OCI-LY1 (cell line): ENCODE measurements at regions not wholly inside any gene's neighbourhood (a gene's known extent, or its start where the extent isn't known, plus 50 kb on each side); places are given as distances from the start of the nearest gene placed in this dataset.

Experiments used
- H2AFZ ChIP-seq: fragments of 200-600 bp; sonication (generic), shearing (Covaris generic); 2 replicates; pipeline ENCODE4 v1.6.0; 2014; ENCODE audit warnings: antibody characterized with exemption, mild to moderate bottlenecking, low read length
- H3F3A ChIP-seq: fragments of 200-600 bp; sonication (generic), shearing (Covaris generic); 2 replicates; pipeline ENCODE4 v1.6.0; 2014; ENCODE audit warnings: mild to moderate bottlenecking, antibody characterized with exemption, low read length, moderate library complexity; ENCODE audit not compliant: insufficient read depth
- H3K27ac ChIP-seq: fragments of 200-600 bp; sonication (generic); 2 replicates; pipeline ENCODE4 v1.5.1; 2014; ENCODE audit warnings: low read length, mixed run types, mild to moderate bottlenecking, low read depth; ENCODE audit not compliant: poor library complexity, severe bottlenecking
- H3K27me3 ChIP-seq: fragments of 200-600 bp; sonication (generic); 2 replicates; pipeline ENCODE4 v1.6.0; 2014; ENCODE audit warnings: antibody characterized with exemption, mild to moderate bottlenecking, low read length, moderate library complexity; ENCODE audit not compliant: insufficient read depth
- H3K36me3 ChIP-seq: fragments of 200-600 bp; sonication (generic); 2 replicates; pipeline ENCODE4 v1.6.1; 2014; ENCODE audit warnings: mild to moderate bottlenecking, antibody characterized with exemption, low read length, moderate library complexity, mixed read lengths; ENCODE audit not compliant: insufficient read depth
- H3K4me1 ChIP-seq: fragments of 200-600 bp; sonication (generic); 2 replicates; pipeline ENCODE4 v1.5.1; 2014; ENCODE audit warnings: mild to moderate bottlenecking, low read length, moderate library complexity; ENCODE audit not compliant: insufficient read depth, severe bottlenecking
- H3K4me2 ChIP-seq: fragments of 200-600 bp; sonication (generic), shearing (Covaris generic); 2 replicates; pipeline ENCODE4 v1.6.1; 2014; ENCODE audit warnings: low read length
- H3K4me3 ChIP-seq: fragments of 200-600 bp; sonication (generic); 2 replicates; pipeline ENCODE4 v1.5.1; 2014; ENCODE audit warnings: low read length, low read depth, mild to moderate bottlenecking, mixed read lengths; ENCODE audit not compliant: poor library complexity, severe bottlenecking
- H3K79me2 ChIP-seq: fragments of 200-600 bp; shearing (Covaris generic); 2 replicates; pipeline ENCODE4 v1.6.1; 2016; ENCODE audit warnings: mixed run types, low read length, mixed read lengths; ENCODE audit not compliant: insufficient read depth
- H3K9ac ChIP-seq: fragments of 200-600 bp; sonication (generic), shearing (Covaris generic); 2 replicates; pipeline ENCODE4 v1.6.1; 2014; ENCODE audit warnings: mild to moderate bottlenecking, low read length, mixed read lengths
- H3K9me2 ChIP-seq: fragments of 200-600 bp; sonication (generic), shearing (Covaris generic); 2 replicates; pipeline ENCODE4 v1.6.1; 2014; ENCODE audit warnings: low read depth, mild to moderate bottlenecking, low read length, mixed read lengths
- H3K9me3 ChIP-seq: fragments of 200-600 bp; shearing (Covaris generic); 2 replicates; pipeline ENCODE4 v1.6.1; 2014; ENCODE audit warnings: low read length, mixed read lengths
- H4K20me1 ChIP-seq: fragments of 200-600 bp; sonication (generic), shearing (Covaris generic); 2 replicates; pipeline ENCODE4 v1.6.0; 2016; ENCODE audit warnings: mild to moderate bottlenecking, low read length; ENCODE audit not compliant: insufficient read depth
- EZH2 ChIP-seq: fragments of 200-600 bp; sonication (generic), shearing (Covaris generic); IDR thresholded peaks from 2 replicates; pipeline ENCODE4 v1.8.0; 2017; ENCODE audit warnings: borderline replicate concordance, mixed run types, mild to moderate bottlenecking, antibody characterized with exemption, low read length, moderate library complexity, mixed read lengths
- TF ChIP-seq, protein P1 (sequence below): fragments of 200-600 bp; sonication (generic), shearing (Covaris generic); IDR thresholded peaks from 2 replicates; pipeline ENCODE4 v1.5.1; 2017; ENCODE audit warnings: mild to moderate bottlenecking, antibody characterized with exemption, low read length, moderate library complexity, mixed read lengths

DNA sequence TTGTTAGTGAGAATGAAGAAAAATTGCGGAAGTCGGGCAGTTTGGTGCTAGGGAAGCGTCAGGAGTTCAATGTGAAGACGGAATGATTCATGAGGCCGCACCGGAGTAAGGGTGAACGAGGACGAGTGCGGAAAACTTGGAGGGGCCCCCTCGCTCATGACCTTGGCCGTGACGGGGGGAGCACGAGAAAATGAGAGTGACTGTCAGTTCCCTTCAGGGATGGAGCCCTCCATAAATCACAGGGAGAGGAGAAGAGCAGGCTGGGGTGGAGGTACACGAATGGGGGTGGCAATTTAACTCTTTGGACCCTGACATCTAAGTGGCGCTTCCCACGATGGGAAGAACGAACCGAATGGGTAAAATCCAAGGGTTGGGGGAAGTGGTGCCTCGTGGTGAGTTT is 486.4 kb downstream of the TSHZ3 start:
- Histone ChIP-seq H3K36me3 (no peaks in the 10 kb centered on the region), H2AFZ (no peak overlapping the region), H3K9me3 (no peaks in the 10 kb centered on the region), H3K4me2 (no peak overlapping the region), H3K27me3 (no peaks in the 10 kb centered on the region), H3K9me2 (no peaks in the 10 kb centered on the region), H3K9ac (no peak overlapping the region), H3K27ac (no peak overlapping the region), H3K79me2 (no peaks in the 10 kb centered on the region), H4K20me1 (no peaks in the 10 kb centered on the region), H3K4me3 (no peak overlapping the region), H3K4me1 (no peaks in the 10 kb centered on the region), H3F3A (no peaks in the 10 kb centered on the region)
- TF ChIP-seq, protein P1, sequence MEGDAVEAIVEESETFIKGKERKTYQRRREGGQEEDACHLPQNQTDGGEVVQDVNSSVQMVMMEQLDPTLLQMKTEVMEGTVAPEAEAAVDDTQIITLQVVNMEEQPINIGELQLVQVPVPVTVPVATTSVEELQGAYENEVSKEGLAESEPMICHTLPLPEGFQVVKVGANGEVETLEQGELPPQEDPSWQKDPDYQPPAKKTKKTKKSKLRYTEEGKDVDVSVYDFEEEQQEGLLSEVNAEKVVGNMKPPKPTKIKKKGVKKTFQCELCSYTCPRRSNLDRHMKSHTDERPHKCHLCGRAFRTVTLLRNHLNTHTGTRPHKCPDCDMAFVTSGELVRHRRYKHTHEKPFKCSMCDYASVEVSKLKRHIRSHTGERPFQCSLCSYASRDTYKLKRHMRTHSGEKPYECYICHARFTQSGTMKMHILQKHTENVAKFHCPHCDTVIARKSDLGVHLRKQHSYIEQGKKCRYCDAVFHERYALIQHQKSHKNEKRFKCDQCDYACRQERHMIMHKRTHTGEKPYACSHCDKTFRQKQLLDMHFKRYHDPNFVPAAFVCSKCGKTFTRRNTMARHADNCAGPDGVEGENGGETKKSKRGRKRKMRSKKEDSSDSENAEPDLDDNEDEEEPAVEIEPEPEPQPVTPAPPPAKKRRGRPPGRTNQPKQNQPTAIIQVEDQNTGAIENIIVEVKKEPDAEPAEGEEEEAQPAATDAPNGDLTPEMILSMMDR: no peak
- no peak for TF ChIP-seq EZH2

- no peak for TF ChIP-seq EZH2
- no peak overlapping the region for H3K4me2 ChIP-seq
- no peak overlapping the region for H3K9ac ChIP-seq
These were observed 487.3 kb downstream of the TSHZ3 start for GRCh38 chr19:30861919-30862318.

GRCh38 chr19:30857966-30858490 is 485.8 kb downstream of the ZNF536 start:
- H3K36me3 ChIP-seq: no peaks in the 10 kb centered on the region
- no peaks in the 10 kb centered on the region for H3K27me3 ChIP-seq
- no peaks in the 10 kb centered on the region for H3K4me1 ChIP-seq
- no peak overlapping the region for H2AFZ ChIP-seq
- no peak overlapping the region for H3K4me3 ChIP-seq
- TF ChIP-seq, protein P1: no peak
- H3K9me3 ChIP-seq: no peaks in the 10 kb centered on the region
- no peak overlapping the region for H3K4me2 ChIP-seq
- no peaks in the 10 kb centered on the region for H3F3A ChIP-seq
- H3K79me2 ChIP-seq: no peaks in the 10 kb centered on the region
- H3K27ac ChIP-seq: no peak overlapping the region
- no peak overlapping the region for H3K9ac ChIP-seq
- no peaks in the 10 kb centered on the region for H4K20me1 ChIP-seq
- no peaks in the 10 kb centered on the region for H3K9me2 ChIP-seq

More at GRCh38 chr19:30861919-30862318, 487.3 kb downstream of the TSHZ3 start:
- Histone ChIP-seq H2AFZ (no peak overlapping the region), H3K9me2 (no peaks in the 10 kb centered on the region), H3K36me3 (no peaks in the 10 kb centered on the region), H3K4me1 (no peaks in the 10 kb centered on the region), H3K9me3 (no peaks in the 10 kb centered on the region), H3K27ac (no peak overlapping the region), H3K27me3 (no peaks in the 10 kb centered on the region), H3F3A (no peaks in the 10 kb centered on the region), H4K20me1 (no peaks in the 10 kb centered on the region), H3K4me3 (no peak overlapping the region), H3K79me2 (no peaks in the 10 kb centered on the region)

GRCh38 chr19:30857388-30857787 is 485.2 kb downstream of the ZNF536 start:
- no peak overlapping the region for H2AFZ ChIP-seq
- no peaks in the 10 kb centered on the region for H3K9me2 ChIP-seq
- H3F3A ChIP-seq: no peaks in the 10 kb centered on the region
- no peak for TF ChIP-seq EZH2
- TF ChIP-seq, protein P1: no peak
- H3K4me1 ChIP-seq: no peaks in the 10 kb centered on the region
- H4K20me1 ChIP-seq: no peaks in the 10 kb centered on the region
- no peak overlapping the region for H3K4me3 ChIP-seq
- H3K79me2 ChIP-seq: no peaks in the 10 kb centered on the region
- no peak overlapping the region for H3K27ac ChIP-seq
- no peaks in the 10 kb centered on the region for H3K9me3 ChIP-seq
- no peaks in the 10 kb centered on the region for H3K27me3 ChIP-seq
- no peak overlapping the region for H3K4me2 ChIP-seq
- H3K9ac ChIP-seq: no peak overlapping the region
- no peaks in the 10 kb centered on the region for H3K36me3 ChIP-seq
